ENCODE measurements at regions not wholly inside any gene's neighbourhood (a gene's known extent, or its start where the extent isn't known, plus 50 kb on each side); places are given as distances from the start of the nearest gene placed in this dataset.

DNA sequence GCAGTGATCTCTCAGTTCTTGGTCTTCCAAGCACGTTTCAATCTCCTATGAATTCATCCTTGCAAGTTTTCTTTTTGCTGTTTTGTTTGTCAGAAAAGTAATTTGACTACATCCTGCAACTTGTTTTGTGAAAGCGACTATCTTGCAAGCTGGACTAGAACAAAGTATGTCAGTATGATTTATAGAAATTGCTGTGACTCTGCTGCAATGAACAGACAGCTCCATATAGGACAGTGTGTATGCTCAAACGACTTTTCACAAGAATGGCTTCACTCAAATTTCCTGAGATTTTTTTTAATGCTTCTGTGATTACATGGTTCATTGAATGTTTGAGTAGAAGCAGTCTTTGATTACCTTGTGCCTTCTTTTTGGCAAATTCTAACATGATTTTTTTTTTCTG, 123.5 kb upstream of the TRHDE start (continued):
- TF ChIP-seq, protein P1, sequence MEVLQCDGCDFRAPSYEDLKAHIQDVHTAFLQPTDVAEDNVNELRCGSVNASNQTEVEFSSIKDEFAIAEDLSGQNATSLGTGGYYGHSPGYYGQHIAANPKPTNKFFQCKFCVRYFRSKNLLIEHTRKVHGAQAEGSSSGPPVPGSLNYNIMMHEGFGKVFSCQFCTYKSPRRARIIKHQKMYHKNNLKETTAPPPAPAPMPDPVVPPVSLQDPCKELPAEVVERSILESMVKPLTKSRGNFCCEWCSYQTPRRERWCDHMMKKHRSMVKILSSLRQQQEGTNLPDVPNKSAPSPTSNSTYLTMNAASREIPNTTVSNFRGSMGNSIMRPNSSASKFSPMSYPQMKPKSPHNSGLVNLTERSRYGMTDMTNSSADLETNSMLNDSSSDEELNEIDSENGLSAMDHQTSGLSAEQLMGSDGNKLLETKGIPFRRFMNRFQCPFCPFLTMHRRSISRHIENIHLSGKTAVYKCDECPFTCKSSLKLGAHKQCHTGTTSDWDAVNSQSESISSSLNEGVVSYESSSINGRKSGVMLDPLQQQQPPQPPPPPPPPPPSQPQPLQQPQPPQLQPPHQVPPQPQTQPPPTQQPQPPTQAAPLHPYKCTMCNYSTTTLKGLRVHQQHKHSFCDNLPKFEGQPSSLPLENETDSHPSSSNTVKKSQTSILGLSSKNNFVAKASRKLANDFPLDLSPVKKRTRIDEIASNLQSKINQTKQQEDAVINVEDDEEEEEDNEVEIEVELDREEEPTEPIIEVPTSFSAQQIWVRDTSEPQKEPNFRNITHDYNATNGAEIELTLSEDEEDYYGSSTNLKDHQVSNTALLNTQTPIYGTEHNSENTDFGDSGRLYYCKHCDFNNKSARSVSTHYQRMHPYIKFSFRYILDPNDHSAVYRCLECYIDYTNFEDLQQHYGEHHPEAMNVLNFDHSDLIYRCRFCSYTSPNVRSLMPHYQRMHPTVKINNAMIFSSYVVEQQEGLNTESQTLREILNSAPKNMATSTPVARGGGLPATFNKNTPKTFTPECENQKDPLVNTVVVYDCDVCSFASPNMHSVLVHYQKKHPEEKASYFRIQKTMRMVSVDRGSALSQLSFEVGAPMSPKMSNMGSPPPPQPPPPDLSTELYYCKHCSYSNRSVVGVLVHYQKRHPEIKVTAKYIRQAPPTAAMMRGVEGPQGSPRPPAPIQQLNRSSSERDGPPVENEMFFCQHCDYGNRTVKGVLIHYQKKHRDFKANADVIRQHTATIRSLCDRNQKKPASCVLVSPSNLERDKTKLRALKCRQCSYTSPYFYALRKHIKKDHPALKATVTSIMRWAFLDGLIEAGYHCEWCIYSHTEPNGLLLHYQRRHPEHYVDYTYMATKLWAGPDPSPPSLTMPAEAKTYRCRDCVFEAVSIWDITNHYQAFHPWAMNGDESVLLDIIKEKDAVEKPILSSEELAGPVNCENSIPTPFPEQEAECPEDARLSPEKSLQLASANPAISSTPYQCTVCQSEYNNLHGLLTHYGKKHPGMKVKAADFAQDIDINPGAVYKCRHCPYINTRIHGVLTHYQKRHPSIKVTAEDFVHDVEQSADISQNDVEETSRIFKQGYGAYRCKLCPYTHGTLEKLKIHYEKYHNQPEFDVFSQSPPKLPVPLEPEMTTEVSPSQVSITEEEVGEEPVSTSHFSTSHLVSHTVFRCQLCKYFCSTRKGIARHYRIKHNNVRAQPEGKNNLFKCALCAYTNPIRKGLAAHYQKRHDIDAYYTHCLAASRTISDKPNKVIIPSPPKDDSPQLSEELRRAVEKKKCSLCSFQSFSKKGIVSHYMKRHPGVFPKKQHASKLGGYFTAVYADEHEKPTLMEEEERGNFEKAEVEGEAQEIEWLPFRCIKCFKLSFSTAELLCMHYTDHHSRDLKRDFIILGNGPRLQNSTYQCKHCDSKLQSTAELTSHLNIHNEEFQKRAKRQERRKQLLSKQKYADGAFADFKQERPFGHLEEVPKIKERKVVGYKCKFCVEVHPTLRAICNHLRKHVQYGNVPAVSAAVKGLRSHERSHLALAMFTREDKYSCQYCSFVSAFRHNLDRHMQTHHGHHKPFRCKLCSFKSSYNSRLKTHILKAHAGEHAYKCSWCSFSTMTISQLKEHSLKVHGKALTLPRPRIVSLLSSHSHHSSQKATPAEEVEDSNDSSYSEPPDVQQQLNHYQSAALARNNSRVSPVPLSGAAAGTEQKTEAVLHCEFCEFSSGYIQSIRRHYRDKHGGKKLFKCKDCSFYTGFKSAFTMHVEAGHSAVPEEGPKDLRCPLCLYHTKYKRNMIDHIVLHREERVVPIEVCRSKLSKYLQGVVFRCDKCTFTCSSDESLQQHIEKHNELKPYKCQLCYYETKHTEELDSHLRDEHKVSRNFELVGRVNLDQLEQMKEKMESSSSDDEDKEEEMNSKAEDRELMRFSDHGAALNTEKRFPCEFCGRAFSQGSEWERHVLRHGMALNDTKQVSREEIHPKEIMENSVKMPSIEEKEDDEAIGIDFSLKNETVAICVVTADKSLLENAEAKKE (CRISPR knock-in tag; IDR thresholded peaks at IDR 0.05): no peak
- TF ChIP-seq, protein P2, sequence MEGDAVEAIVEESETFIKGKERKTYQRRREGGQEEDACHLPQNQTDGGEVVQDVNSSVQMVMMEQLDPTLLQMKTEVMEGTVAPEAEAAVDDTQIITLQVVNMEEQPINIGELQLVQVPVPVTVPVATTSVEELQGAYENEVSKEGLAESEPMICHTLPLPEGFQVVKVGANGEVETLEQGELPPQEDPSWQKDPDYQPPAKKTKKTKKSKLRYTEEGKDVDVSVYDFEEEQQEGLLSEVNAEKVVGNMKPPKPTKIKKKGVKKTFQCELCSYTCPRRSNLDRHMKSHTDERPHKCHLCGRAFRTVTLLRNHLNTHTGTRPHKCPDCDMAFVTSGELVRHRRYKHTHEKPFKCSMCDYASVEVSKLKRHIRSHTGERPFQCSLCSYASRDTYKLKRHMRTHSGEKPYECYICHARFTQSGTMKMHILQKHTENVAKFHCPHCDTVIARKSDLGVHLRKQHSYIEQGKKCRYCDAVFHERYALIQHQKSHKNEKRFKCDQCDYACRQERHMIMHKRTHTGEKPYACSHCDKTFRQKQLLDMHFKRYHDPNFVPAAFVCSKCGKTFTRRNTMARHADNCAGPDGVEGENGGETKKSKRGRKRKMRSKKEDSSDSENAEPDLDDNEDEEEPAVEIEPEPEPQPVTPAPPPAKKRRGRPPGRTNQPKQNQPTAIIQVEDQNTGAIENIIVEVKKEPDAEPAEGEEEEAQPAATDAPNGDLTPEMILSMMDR (conservative IDR thresholded peaks at IDR 0.05; ENCODE audit: low read depth in 2 of 2): no peak
- no peak for TF ChIP-seq JUNB (IDR thresholded peaks at IDR 0.05; ENCODE audit: unreplicated experiment)

DNA sequence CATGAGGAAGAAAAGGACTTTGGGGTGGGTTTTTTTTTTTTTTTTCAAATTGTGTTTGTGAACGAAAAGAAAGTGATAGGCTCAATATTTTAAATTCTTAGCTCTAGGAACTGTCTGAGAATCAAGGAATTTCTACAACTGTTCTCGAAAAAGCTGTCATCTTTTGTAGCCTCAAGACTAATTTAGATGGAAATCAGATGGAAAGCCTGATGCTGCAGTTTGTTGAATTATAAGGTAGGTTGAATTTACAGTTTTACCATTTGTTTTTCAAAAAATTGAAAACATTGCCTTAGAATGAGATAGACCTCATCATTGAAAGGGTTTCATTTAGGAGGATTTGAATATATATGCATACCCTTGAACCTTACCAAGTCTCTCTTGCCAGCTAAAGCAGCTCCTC, 109.3 kb upstream of the TRHDE start:
- H3K27ac Mint-ChIP-seq: no peak overlapping the region
- no peaks in the 10 kb centered on the region for H3K9me3 Mint-ChIP-seq
- no peak overlapping the region for H3K4me3 Mint-ChIP-seq
- ATAC-seq (no peak), DNase-seq (ENCODE audit: low spot score) (no peak)
- H3K4me1 Mint-ChIP-seq: peaks cover 15% of the 10 kb centered on the region; the same call in 2 of the 3 replicates
- Histone ChIP-seq H3K27me3 (ENCODE audit: insufficient read depth) (no peaks in the 10 kb centered on the region), H3F3A (replicated peaks; ENCODE audit: low read depth) (no peaks in the 10 kb centered on the region), H3K4me2 (no peak overlapping the region), H3K4me1 (ENCODE audit: insufficient read depth) (peaks cover 5% of the 10 kb centered on the region; the same call in 1 of the 2 replicates), H4K20me1 (replicated peaks; ENCODE audit: insufficient read depth) (no peaks in the 10 kb centered on the region), H3K9me2 (ENCODE audit: insufficient read depth) (no peaks in the 10 kb centered on the region), H2AFZ (no peak overlapping the region), H3K36me3 (ENCODE audit: insufficient read depth) (no peaks in the 10 kb centered on the region), H3K79me2 (replicated peaks; ENCODE audit: insufficient read depth) (no peaks in the 10 kb centered on the region), H3K4me3 (no peak overlapping the region), H3K27ac (ENCODE audit: low read depth) (no peak overlapping the region)
- H3K27me3 Mint-ChIP-seq (ENCODE audit: insufficient read depth, low read depth, poor library complexity): no peaks in the 10 kb centered on the region
- no peaks in the 10 kb centered on the region for H3K36me3 Mint-ChIP-seq (ENCODE audit: low read depth)
- no peak for TF ChIP-seq CREB1 (CRISPR knock-in tag; IDR thresholded peaks at IDR 0.05; ENCODE audit: low read depth)
- TF ChIP-seq EZH2phosphoT487 (IDR thresholded peaks at IDR 0.05; ENCODE audit: unreplicated experiment): no peak
- TF ChIP-seq, protein P3, sequence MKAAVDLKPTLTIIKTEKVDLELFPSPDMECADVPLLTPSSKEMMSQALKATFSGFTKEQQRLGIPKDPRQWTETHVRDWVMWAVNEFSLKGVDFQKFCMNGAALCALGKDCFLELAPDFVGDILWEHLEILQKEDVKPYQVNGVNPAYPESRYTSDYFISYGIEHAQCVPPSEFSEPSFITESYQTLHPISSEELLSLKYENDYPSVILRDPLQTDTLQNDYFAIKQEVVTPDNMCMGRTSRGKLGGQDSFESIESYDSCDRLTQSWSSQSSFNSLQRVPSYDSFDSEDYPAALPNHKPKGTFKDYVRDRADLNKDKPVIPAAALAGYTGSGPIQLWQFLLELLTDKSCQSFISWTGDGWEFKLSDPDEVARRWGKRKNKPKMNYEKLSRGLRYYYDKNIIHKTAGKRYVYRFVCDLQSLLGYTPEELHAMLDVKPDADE (IDR thresholded peaks at IDR 0.05): no peak
- TF ChIP-seq STAT1 (IDR thresholded peaks at IDR 0.05; ENCODE audit: unreplicated experiment): no peak
- no peak for TF ChIP-seq POLR2AphosphoS5 (IDR thresholded peaks at IDR 0.05; ENCODE audit: low read depth)
- TF ChIP-seq ZNF114 (CRISPR knock-in tag; IDR thresholded peaks at IDR 0.05): no peak

Measured in GM23338 (cell line).